GM12873 (cell line): ENCODE measurements at regions not wholly inside any gene's neighbourhood (a gene's known extent, or its start where the extent isn't known, plus 50 kb on each side); places are given as distances from the start of the nearest gene placed in this dataset.

ENCODE experiments used
- TF ChIP-seq, protein P1 (sequence below): IDR thresholded peaks from 2 replicates; pipeline ENCODE4 v1.5.1; 2012; ENCODE audit warnings: low read depth, mild to moderate bottlenecking, moderate library complexity, low read length, control low read depth; ENCODE audit not compliant: insufficient read depth; ENCODE audit errors: missing control alignments

DNA sequence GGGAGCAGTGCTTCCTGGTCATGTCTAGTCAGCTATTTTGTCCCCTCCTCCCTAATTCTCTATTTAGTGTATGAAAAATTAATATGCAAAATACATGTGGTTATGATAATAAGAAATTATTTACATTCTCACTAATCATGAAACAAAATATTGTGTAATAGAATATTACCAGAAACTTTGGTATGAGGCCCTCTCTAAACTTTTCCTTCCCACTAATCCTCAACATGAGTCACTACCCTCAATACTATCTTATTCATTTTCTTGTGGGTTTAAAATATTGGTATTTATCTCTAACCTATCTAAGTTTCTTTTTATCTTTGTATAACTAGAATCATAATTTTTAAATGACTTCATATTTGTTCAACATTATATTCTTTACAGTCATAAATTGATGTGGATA, 545.9 kb upstream of the PTPRD start:
- TF ChIP-seq, protein P1, sequence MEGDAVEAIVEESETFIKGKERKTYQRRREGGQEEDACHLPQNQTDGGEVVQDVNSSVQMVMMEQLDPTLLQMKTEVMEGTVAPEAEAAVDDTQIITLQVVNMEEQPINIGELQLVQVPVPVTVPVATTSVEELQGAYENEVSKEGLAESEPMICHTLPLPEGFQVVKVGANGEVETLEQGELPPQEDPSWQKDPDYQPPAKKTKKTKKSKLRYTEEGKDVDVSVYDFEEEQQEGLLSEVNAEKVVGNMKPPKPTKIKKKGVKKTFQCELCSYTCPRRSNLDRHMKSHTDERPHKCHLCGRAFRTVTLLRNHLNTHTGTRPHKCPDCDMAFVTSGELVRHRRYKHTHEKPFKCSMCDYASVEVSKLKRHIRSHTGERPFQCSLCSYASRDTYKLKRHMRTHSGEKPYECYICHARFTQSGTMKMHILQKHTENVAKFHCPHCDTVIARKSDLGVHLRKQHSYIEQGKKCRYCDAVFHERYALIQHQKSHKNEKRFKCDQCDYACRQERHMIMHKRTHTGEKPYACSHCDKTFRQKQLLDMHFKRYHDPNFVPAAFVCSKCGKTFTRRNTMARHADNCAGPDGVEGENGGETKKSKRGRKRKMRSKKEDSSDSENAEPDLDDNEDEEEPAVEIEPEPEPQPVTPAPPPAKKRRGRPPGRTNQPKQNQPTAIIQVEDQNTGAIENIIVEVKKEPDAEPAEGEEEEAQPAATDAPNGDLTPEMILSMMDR, result no peak

DNA sequence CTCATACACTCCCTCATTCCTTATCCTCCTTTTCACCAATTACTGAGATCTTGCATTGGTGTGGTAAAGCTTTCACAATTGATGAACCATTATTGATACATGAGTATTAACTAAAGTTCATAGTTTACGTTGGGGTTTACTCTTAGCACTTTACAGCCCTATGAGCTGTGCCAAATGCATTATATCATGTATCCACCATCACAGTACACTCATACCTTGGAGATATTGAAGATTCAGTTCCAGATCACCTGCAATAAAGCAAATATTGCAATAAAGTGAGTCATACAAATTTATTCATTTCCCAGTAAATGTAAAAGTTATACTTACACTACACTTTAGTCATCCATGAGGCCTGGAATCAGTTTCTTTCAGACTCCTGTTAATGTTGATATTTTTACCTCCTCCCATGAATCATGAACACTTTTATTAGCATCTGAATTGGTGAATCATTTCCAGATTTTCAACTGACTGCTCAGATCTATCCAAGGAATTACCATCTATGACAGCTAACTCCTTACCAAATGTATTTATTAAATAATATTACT, 546.6 kb upstream of the PTPRD start:
- TF ChIP-seq, protein P1, result no peak

DNA sequence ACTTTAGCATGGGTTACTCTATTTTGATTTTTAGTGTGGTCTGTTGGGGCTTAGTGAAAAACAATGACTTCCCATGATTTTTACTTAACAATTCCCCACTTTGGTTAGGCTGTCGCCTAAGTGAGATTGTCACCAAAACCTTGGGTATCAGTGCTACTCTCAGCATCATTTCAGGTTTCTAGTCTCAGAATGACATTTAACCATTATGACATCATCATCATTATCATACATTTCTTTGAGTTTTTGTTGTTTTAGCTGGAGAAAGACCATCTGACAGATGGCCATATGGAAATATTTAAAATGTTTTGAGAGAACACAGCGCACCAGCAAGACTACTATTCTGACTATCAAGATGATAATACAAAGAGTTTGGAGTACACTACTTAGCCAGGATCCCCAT, 551.0 kb upstream of the PTPRD start:
- TF ChIP-seq, protein P1, result no peak

DNA sequence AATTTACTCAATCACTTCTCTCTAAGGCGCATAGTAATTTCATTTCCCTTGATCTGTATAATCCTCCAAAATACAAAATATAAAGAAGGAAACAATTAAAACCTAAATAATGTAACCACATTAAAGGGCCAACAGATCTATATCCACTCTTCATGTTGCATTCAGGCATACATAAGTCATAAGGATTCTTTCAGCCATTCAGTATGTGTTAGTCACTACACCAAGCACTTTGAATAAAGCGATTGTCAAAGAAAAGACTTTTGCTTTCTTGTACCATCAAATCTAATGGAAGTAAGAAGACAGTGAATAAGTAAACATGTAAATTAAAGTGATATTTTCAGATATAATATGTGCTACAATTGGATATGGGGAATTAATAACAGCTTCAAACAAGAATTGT, 569.2 kb upstream of the PTPRD start:
- TF ChIP-seq, protein P1, result no peak

DNA sequence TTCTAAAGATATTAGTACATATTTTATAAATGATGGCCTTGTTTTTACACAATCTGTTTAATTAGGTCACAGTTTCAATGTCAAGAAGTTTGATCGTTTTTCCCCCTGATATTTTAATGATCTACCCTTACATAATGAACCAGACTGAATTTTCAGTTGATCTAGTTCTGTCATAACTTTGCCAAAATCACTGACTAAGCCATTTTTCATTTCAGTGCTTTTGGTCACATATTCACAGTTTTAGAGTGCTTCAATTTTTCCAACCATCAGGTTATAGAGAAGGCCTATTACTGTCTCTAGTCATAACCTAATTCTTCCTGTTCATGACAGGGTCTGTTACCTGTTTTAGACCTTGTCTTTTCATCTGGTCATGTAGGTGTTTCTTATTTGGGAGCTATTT, 577.9 kb upstream of the PTPRD start:
- TF ChIP-seq, protein P1, result no peak

DNA sequence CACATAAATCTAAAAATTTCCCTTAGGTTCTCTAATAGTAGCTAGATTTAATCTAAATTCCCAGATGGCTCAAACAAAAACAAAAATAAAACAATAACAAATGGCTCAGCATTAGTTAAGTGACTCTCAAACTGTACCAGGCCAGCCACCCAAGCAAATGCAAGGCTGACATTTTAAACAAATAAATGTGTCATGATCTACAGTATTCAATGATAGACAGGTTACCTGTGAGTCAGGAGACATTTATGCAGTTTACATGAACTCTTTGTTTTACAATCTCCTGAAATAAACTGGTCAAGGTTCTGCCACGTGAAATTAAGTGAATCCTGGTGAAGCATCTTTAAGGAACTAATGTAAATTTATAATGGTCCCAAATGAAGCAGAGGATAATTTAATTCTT, 580.2 kb upstream of the PTPRD start:
- TF ChIP-seq, protein P1, result no peak

DNA sequence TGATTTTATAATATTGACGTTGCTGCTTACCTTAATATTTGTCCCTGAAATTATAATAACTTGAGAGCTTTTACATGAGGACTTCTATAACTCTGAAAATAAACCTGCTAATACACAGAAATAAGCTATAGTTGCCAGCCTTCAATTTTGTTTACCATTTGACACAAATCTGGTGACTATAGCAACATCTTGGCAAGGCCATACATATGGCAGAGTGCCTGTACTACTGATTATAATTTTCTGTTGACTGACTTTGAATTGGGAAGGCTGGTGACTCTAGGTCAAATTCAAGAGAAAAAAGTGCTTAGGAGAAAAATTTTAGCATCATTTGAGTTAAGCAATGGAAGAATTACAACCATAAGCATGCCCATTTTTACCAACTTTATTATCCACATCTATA, 581.4 kb upstream of the PTPRD start:
- TF ChIP-seq, protein P1, result no peak
